ENCODE measurements at regions not wholly inside any gene's neighbourhood (a gene's known extent, or its start where the extent isn't known, plus 50 kb on each side); places are given as distances from the start of the nearest gene placed in this dataset.

- DNase-seq: no peak
- Histone ChIP-seq H3K36me3 (ENCODE audit: low read depth) (no peaks in the 10 kb centered on the region), H3F3A (ENCODE audit: insufficient read depth) (no peaks in the 10 kb centered on the region), H3K27me3 (replicated peaks; ENCODE audit: insufficient read depth) (no peaks in the 10 kb centered on the region), H3K79me2 (ENCODE audit: insufficient read depth) (no peaks in the 10 kb centered on the region), H4K20me1 (ENCODE audit: insufficient read depth) (no peaks in the 10 kb centered on the region), H2AFZ (no peak overlapping the region), H3K4me2 (ENCODE audit: unreplicated experiment) (no peak overlapping the region), H3K4me3 (no peak overlapping the region), H3K9me3 (ENCODE audit: low read depth) (no peaks in the 10 kb centered on the region), H3K9ac (no peak overlapping the region), H3K4me1 (ENCODE audit: insufficient read depth) (no peaks in the 10 kb centered on the region), H3K27ac (no peak overlapping the region), H3K9me2 (ENCODE audit: insufficient read depth) (no peaks in the 10 kb centered on the region)
- in situ Hi-C loops (cut with MboI): no loop called here
- 37 to 56% methylated on average over 2 of the region's 2 CpGs for WGBS, 2 experiments (ENCODE audit: low coverage in 1 of 2, low lambda C conversion rate in 2 of 2, missing lambda C conversion rate in 2 of 2)
- no peak for TF ChIP-seq EZH2phosphoT487 (IDR thresholded peaks at IDR 0.05; ENCODE audit: insufficient read depth, low read depth)
- TF ChIP-seq EZH2 (IDR thresholded peaks at IDR 0.05; ENCODE audit: insufficient read depth, poor library complexity, severe bottlenecking): no peak
Observed at GRCh38 chr9:2346277-2346913, 275.2 kb upstream of the VLDLR start.

DNA sequence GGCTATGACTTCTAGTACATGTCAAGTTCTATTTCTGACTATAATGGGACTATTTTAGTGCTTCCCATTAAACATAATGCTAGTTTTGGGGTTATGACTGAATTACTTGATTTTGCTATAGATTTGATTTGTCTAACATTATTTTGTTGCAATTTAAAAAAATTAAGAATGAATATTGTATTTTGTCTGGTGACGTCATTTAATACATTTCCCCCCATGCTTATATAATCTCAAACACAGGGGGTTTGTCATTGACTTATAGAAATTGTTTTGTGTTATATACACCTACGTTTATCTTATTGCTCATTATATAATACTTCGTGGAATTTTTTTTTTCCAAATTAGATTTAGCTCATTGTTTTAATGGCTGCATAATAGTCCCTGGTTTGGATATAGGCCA lies 270.3 kb upstream of the VLDLR start:
- Histone ChIP-seq H3K36me3 (ENCODE audit: low read depth) (no peaks in the 10 kb centered on the region), H3K4me2 (ENCODE audit: unreplicated experiment) (no peak overlapping the region), H3K4me1 (ENCODE audit: insufficient read depth) (no peaks in the 10 kb centered on the region), H4K20me1 (ENCODE audit: insufficient read depth) (no peaks in the 10 kb centered on the region), H3K27me3 (replicated peaks; ENCODE audit: insufficient read depth) (no peaks in the 10 kb centered on the region), H3K4me3 (no peak overlapping the region), H3K27ac (no peak overlapping the region), H3K79me2 (ENCODE audit: insufficient read depth) (no peaks in the 10 kb centered on the region), H3K9me3 (ENCODE audit: low read depth) (no peaks in the 10 kb centered on the region), H3K9ac (no peak overlapping the region), H3F3A (ENCODE audit: insufficient read depth) (no peaks in the 10 kb centered on the region), H3K9me2 (ENCODE audit: insufficient read depth) (no peaks in the 10 kb centered on the region), H2AFZ (no peak overlapping the region)
- no peak for TF ChIP-seq EZH2 (IDR thresholded peaks at IDR 0.05; ENCODE audit: insufficient read depth, poor library complexity, severe bottlenecking)
- in situ Hi-C loops (cut with MboI): no loop called here
- WGBS, 2 experiments (ENCODE audit: low coverage in 1 of 2, low lambda C conversion rate in 2 of 2, missing lambda C conversion rate in 2 of 2): 37 to 51% methylated on average over 3 of the region's 3 CpGs
- no peak for DNase-seq

GRCh38 chr9:2354216-2354615 lies 267.4 kb upstream of the VLDLR start:
- Histone ChIP-seq H3K4me3 (no peak overlapping the region), H3K9me2 (ENCODE audit: insufficient read depth) (no peaks in the 10 kb centered on the region), H4K20me1 (ENCODE audit: insufficient read depth) (no peaks in the 10 kb centered on the region), H3K27me3 (replicated peaks; ENCODE audit: insufficient read depth) (no peaks in the 10 kb centered on the region), H3K27ac (no peak overlapping the region), H3K4me1 (ENCODE audit: insufficient read depth) (no peaks in the 10 kb centered on the region), H3K9ac (no peak overlapping the region), H3K4me2 (ENCODE audit: unreplicated experiment) (no peak overlapping the region), H3K36me3 (ENCODE audit: low read depth) (no peaks in the 10 kb centered on the region), H2AFZ (no peak overlapping the region), H3K79me2 (ENCODE audit: insufficient read depth) (no peaks in the 10 kb centered on the region), H3F3A (ENCODE audit: insufficient read depth) (no peaks in the 10 kb centered on the region), H3K9me3 (ENCODE audit: low read depth) (no peaks in the 10 kb centered on the region)
- in situ Hi-C loops (cut with MboI): no loop called here
- TF ChIP-seq EZH2phosphoT487 (IDR thresholded peaks at IDR 0.05; ENCODE audit: insufficient read depth, low read depth) (no peak), EZH2 (IDR thresholded peaks at IDR 0.05; ENCODE audit: insufficient read depth, poor library complexity, severe bottlenecking) (no peak)
- WGBS, 2 experiments (ENCODE audit: low coverage in 1 of 2, low lambda C conversion rate in 2 of 2, missing lambda C conversion rate in 2 of 2): 26 to 34% methylated on average over 4 of the region's 4 CpGs
- DNase-seq: no peak

- Histone ChIP-seq H3K27me3 (replicated peaks; ENCODE audit: insufficient read depth) (no peaks in the 10 kb centered on the region), H3K36me3 (ENCODE audit: low read depth) (no peaks in the 10 kb centered on the region), H3K4me2 (ENCODE audit: unreplicated experiment) (no peak overlapping the region), H3K4me3 (no peak overlapping the region), H3F3A (ENCODE audit: insufficient read depth) (no peaks in the 10 kb centered on the region), H3K9ac (no peak overlapping the region), H4K20me1 (ENCODE audit: insufficient read depth) (no peaks in the 10 kb centered on the region), H3K27ac (no peak overlapping the region), H3K79me2 (ENCODE audit: insufficient read depth) (no peaks in the 10 kb centered on the region), H3K4me1 (ENCODE audit: insufficient read depth) (no peaks in the 10 kb centered on the region), H2AFZ (no peak overlapping the region), H3K9me2 (ENCODE audit: insufficient read depth) (no peaks in the 10 kb centered on the region), H3K9me3 (ENCODE audit: low read depth) (no peaks in the 10 kb centered on the region)
- TF ChIP-seq EZH2 (IDR thresholded peaks at IDR 0.05; ENCODE audit: insufficient read depth, poor library complexity, severe bottlenecking) (no peak), EZH2phosphoT487 (IDR thresholded peaks at IDR 0.05; ENCODE audit: insufficient read depth, low read depth) (no peak)
- in situ Hi-C loops (cut with MboI): no loop called here
- 36% methylated on average over 8 of the region's 8 CpGs for WGBS, 2 experiments (ENCODE audit: low coverage in 1 of 2, low lambda C conversion rate in 2 of 2, missing lambda C conversion rate in 2 of 2)
- no peak for DNase-seq
Observed at GRCh38 chr9:2354856-2355696, 266.5 kb upstream of the VLDLR start.

Data from GM23248 (cell line).